Cardiac muscle cell (in vitro differentiated cells and primary cell): ENCODE measurements at regions not wholly inside any gene's neighbourhood (a gene's known extent, or its start where the extent isn't known, plus 50 kb on each side); places are given as distances from the start of the nearest gene placed in this dataset.
A peak's percentile ranks its signal among the peaks of the same experiment; 100 is the strongest.

Experiments used
- DNase-seq, 2 donors: peaks; one replicate each; pipeline versions ENCODE4 v3.0.0 to v3.0.0-alpha.2; 2010 to 2017; ENCODE audit warnings: low read depth in 1 of 2, low spot score in 1 of 2
- H3K27ac ChIP-seq: fragments of 200-600 bp; sonication (generic); 2 replicates; pipeline ENCODE4 v1.5.1; 2016
- H3K27me3 ChIP-seq: fragments of 200-600 bp; sonication (generic); 2 replicates; pipeline ENCODE4 v1.6.0; 2016; ENCODE audit warnings: control low read depth
- H3K36me3 ChIP-seq: fragments of 200-600 bp; sonication (generic); 2 replicates; pipeline ENCODE4 v1.5.1; 2016; ENCODE audit warnings: control low read depth
- H3K4me1 ChIP-seq: fragments of 200-600 bp; sonication (generic); 2 replicates; pipeline ENCODE4 v1.8.1; 2017; ENCODE audit warnings: low read depth, mild to moderate bottlenecking, mixed run types
- H3K4me3 ChIP-seq: fragments of 200-600 bp; sonication (generic); 2 replicates; pipeline ENCODE4 v1.5.1; 2016; ENCODE audit warnings: mild to moderate bottlenecking
- H3K9me3 ChIP-seq: fragments of 200-600 bp; sonication (generic); 2 replicates; pipeline ENCODE4 v1.5.1; 2017; ENCODE audit warnings: low read depth, mild to moderate bottlenecking, control low read depth
- CTCF ChIP-seq: IDR thresholded peaks from 2 replicates; pipeline ENCODE4 v1.5.1; 2012; ENCODE audit warnings: low read depth, mild to moderate bottlenecking, low read length

GRCh38 chr6:169370054-169370453 is 116.4 kb upstream of the THBS2 start:
- no peaks in the 10 kb centered on the region for H3K9me3 ChIP-seq
- H3K27ac ChIP-seq, result no peak overlapping the region
- TF ChIP-seq CTCF, result no peak
- no peaks in the 10 kb centered on the region for H3K4me1 ChIP-seq
- H3K4me3 ChIP-seq, result no peak overlapping the region
- no peaks in the 10 kb centered on the region for H3K36me3 ChIP-seq
- peak in 1 of 2 donors; percentile 38 for DNase-seq
- no peaks in the 10 kb centered on the region for H3K27me3 ChIP-seq

GRCh38 chr6:169368200-169368599 is 114.6 kb upstream of the THBS2 start:
- Histone ChIP-seq H3K4me3 (no peak overlapping the region), H3K27ac (no peak overlapping the region), H3K9me3 (no peaks in the 10 kb centered on the region), H3K27me3 (no peaks in the 10 kb centered on the region), H3K36me3 (no peaks in the 10 kb centered on the region), H3K4me1 (no peaks in the 10 kb centered on the region)
- DNase-seq, result no peak
- TF ChIP-seq CTCF, result no peak

- no peak overlapping the region for H3K27ac ChIP-seq
- DNase-seq, result no peak
- H3K36me3 ChIP-seq, result no peaks in the 10 kb centered on the region
- no peaks in the 10 kb centered on the region for H3K4me1 ChIP-seq
- no peaks in the 10 kb centered on the region for H3K9me3 ChIP-seq
- no peaks in the 10 kb centered on the region for H3K27me3 ChIP-seq
- no peak for TF ChIP-seq CTCF
- H3K4me3 ChIP-seq, result no peak overlapping the region
Measured at GRCh38 chr6:169367507-169367906, 113.9 kb upstream of the THBS2 start.

GRCh38 chr6:169366258-169366901 is 112.7 kb upstream of the THBS2 start:
- Histone ChIP-seq H3K27me3 (no peaks in the 10 kb centered on the region), H3K4me1 (no peaks in the 10 kb centered on the region), H3K9me3 (no peaks in the 10 kb centered on the region), H3K36me3 (no peaks in the 10 kb centered on the region), H3K27ac (no peak overlapping the region), H3K4me3 (no peak overlapping the region)
- no peak for DNase-seq
- TF ChIP-seq CTCF, result no peak

GRCh38 chr6:169365567-169366257 is 112.1 kb upstream of the THBS2 start:
- no peak for DNase-seq
- Histone ChIP-seq H3K36me3 (no peaks in the 10 kb centered on the region), H3K4me3 (no peak overlapping the region), H3K4me1 (no peaks in the 10 kb centered on the region), H3K27ac (no peak overlapping the region), H3K27me3 (no peaks in the 10 kb centered on the region), H3K9me3 (no peaks in the 10 kb centered on the region)
- no peak for TF ChIP-seq CTCF
